Right lung (tissue), 2 donors: ENCODE measurements at regions not wholly inside any gene's neighbourhood (a gene's known extent, or its start where the extent isn't known, plus 50 kb on each side); places are given as distances from the start of the nearest gene placed in this dataset.

Experiments
- DNase-seq, 2 donors: peaks; one replicate each; pipeline ENCODE4 v3.0.0-alpha.2; 2013

DNA sequence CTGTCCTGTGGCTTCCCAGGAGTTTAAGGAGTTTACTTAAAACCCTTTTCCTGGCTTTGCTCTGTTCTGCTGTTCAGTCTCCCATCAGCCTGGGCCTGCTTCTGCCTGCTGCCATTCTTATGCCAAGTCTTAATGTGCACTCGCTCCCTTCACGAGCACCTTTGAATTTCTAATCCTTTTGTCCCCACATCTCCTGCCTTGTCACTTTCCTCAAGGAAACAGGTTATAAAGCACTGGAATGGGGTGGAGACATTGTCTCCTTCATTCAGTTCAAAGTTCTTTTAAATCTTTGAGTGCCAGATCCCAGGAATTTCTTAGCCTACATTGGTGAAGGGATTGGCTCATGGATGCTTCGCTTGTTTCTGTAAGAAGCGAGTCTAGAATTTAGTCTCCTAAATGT is 87.2 kb upstream of the LIFR start:
- DNase-seq, result no peak

GRCh38 chr5:38645508-38645907 is 89.1 kb upstream of the LIFR start:
- DNase-seq, result no peak

GRCh38 chr5:38648703-38649291 is 92.4 kb upstream of the LIFR start:
- no peak for DNase-seq

- no peak for DNase-seq
These were observed 94.1 kb upstream of the LIFR start for GRCh38 chr5:38650540-38650939.

DNA sequence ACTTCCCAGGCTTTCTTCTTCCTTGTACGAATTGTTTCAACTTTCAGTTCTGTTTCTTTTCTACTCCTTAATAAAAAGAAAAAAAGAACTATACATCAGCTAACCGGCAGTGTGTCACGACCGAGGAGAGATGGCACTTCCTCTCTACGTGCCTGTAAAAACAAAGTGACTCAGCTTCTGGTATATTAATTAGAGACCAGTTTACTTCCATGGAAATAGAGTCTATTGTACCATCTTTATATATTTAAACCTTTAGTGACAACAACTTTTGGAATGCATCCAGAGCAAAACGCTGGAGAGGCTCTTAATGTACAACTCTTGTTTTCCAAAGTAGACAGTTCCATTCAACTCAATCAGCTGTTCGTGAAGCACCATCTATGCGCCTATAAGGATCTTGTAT is 94.5 kb upstream of the LIFR start:
- DNase-seq, result no peak

GRCh38 chr5:38651806-38652205 is 95.4 kb upstream of the LIFR start:
- DNase-seq, result no peak

- no peak for DNase-seq
These were observed 96.9 kb upstream of the LIFR start for GRCh38 chr5:38653389-38653788.

GRCh38 chr5:38655691-38656090 is 99.2 kb upstream of the LIFR start:
- no peak for DNase-seq

DNA sequence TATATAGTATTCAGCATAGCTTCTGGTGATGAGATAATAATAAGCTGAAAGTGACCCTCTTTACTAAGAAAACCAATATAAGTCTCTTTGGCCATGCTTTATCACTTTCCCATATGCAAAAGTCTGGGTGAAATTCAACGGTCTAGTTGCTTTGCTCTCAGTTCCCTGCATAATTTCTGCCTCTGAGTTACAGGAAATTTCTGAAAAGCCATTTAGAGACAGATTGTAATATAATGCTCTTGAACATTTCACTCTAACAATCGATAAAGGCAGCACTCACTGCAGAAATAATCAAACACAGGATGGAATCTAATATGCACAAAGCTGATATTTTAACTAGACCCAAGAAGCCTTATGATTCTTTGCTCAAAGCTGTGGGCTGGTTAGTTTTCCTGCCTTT is 100.1 kb upstream of the LIFR start:
- DNase-seq, result no peak

GRCh38 chr5:38657020-38657419 is 100.6 kb upstream of the LIFR start:
- DNase-seq, result no peak

- DNase-seq, result no peak
These were observed 103.8 kb upstream of the LIFR start for GRCh38 chr5:38660194-38660668.

DNA sequence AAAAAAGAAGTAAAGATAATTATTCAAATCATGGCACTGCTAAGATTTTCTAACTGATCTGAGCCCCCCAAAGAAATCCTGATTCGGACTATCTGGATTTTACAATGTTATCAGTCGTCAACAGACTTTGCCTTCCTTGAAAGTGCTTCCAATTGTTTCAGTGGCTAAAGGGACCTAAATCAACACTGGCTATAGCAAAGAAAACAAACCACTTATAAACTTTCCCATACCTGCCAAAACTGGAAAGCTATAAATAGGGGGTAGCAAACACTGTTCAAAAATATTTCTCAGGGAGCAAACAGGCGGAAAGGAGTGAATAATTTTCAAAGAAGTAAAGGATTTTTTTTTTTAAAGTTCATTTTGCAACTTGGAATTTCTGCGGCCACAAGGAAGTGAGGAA is 105.6 kb upstream of the LIFR start:
- no peak for DNase-seq

DNA sequence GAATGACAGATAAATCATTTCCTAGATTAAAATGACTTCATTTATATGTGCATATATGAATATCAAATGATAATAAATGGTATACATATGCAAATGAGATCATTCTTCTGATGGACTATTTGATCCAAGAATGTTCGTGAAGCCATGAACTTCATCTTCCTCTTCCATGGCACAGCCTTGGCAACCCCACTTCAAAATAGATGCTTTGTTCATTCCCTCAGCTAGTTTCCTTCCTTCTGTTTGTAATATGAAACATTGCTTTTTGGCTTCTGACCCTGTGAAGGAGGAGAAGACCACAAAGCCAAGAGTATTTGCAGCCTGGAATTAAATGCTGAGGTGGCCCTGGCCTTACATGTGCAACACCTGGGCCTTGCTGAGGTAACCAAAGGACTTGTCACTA is 106.8 kb upstream of the LIFR start:
- DNase-seq, result no peak

- peak in 1 of 2 donors; percentile 35 for DNase-seq
These were observed 110.4 kb upstream of the LIFR start for GRCh38 chr5:38666668-38667498.

- DNase-seq, result no peak
These were observed 111.0 kb upstream of the LIFR start for GRCh38 chr5:38667499-38667776.

GRCh38 chr5:38669361-38669880 is 113.0 kb upstream of the LIFR start:
- no peak for DNase-seq

DNA sequence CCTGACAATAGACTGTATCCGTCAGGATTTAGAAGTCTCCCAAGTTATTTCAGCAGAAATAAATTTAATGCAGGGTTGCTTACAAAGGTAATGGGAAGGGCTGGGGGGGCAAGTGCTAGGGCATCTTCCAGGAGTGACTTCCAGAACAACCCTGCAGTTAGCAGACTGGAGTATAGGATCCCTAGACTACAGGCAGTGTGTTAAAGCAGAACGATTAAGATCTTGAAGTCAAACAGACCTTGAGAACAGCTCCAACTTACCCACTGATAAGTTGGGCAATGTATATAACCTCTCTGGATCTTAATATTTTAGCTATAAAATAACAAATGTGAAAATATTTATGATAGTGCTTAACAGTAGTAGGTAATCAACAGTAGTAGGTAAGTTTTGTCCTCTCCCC is 113.6 kb upstream of the LIFR start:
- DNase-seq, result no peak

GRCh38 chr5:38670878-38671277 is 114.4 kb upstream of the LIFR start:
- DNase-seq, result no peak

- peak; percentile 58 to 61 for DNase-seq
These were observed 115.8 kb upstream of the LIFR start for GRCh38 chr5:38672059-38672788.

- no peak for DNase-seq
These were observed 117.2 kb upstream of the LIFR start for GRCh38 chr5:38673671-38674071.

GRCh38 chr5:38675443-38675842 is 119.0 kb upstream of the LIFR start:
- DNase-seq, result no peak

GRCh38 chr5:38677636-38678035 is 121.2 kb upstream of the LIFR start:
- peak; percentile 47 to 61 for DNase-seq

DNA sequence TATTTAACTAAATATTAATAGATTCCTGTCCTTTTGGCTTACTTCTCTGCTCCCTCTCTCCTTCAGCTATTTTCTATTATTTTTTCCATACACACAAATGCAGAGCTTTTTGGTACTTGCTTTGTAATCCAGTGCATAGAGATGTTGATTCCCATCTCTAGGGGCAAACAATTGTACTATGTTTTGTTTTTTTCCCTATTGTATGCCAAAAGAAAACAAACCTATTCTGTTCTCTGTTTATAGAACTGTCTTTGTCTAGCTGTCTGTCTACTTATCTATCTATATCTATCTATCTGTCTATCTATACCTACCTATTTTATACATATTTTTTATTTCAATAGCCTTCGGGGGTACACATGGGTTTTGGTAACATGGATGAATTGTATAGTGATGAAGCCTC is 121.6 kb upstream of the LIFR start:
- DNase-seq, result no peak
